ENCODE measurements at regions not wholly inside any gene's neighbourhood (a gene's known extent, or its start where the extent isn't known, plus 50 kb on each side); places are given as distances from the start of the nearest gene placed in this dataset.

- no peak for DNase-seq
Observed at GRCh38 chr4:189304167-189304566, 636.5 kb upstream of the FRG1 start.

DNA sequence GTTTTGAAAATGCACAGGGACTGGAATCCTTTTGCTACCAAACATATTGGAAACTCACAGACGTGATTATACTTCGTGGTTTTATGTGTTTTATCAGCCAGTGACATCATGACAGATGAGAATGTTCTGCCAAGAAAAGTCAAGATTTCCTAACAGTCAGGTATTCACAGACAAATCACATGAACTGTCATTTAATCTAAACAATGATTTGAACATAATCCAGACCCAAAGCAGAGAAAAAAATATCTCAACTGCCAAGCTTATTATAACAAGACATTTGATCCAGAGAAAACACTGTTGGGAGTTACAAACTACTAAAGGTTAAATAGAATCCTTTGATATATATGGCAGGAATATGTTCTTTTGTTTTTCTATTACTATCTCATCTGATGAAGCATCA, 635.9 kb upstream of the FRG1 start:
- DNase-seq, result no peak

DNA sequence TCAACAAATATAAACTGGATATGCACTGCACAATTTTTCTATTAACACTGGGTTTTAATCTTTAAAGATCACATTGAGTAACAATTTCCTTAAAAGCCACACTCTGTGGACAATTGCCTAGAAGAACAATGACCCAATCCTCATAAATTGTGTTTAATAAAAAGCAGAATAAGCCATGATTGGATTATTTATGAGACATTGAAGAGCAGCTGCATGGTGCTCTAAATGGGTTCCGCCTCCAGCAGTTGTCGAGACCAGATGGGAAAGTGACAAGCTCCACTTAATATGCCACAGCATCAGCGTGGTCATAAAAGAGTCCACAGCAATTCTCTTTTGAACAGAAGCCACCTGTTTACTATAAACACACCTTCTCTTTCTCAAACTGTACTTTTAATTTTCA, 635.2 kb upstream of the FRG1 start:
- DNase-seq, result no peak

- DNase-seq, result no peak
Observed at GRCh38 chr4:189311251-189311650, 629.4 kb upstream of the FRG1 start.

GRCh38 chr4:189313064-189313463, 627.6 kb upstream of the FRG1 start:
- DNase-seq, result no peak

GRCh38 chr4:189313861-189314513, 626.7 kb upstream of the FRG1 start:
- no peak for DNase-seq

GRCh38 chr4:189322426-189322825, 618.2 kb upstream of the FRG1 start:
- no peak for DNase-seq

GRCh38 chr4:189341881-189342280, 598.8 kb upstream of the FRG1 start:
- DNase-seq, result no peak

- DNase-seq, result no peak
Observed at GRCh38 chr4:189355590-189355989, 585.1 kb upstream of the FRG1 start.

GRCh38 chr4:189362364-189362763, 578.3 kb upstream of the FRG1 start:
- no peak for DNase-seq

- DNase-seq, result no peak
Observed at GRCh38 chr4:189364032-189364449, 576.6 kb upstream of the FRG1 start.

- no peak for DNase-seq
Observed at GRCh38 chr4:189365451-189365850, 575.2 kb upstream of the FRG1 start.

DNA sequence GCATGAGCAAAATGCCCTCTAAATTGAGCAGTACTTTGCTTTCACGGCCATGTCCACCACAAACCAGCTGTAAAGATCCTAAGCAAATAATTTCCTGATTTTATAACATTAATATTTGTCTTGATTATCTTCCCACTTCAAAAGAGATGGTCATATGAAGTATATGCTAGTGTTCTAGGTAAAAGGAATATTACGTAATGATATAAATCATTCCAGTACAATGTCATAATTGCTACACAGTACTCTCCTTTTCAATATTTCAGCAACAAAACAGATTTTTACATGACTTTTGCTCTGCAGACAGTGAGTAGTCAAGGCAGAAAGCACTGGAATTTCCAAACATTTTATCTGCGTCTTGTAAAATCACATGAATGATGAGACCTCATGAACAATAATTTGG, 572.8 kb upstream of the FRG1 start:
- DNase-seq, result no peak

DNA sequence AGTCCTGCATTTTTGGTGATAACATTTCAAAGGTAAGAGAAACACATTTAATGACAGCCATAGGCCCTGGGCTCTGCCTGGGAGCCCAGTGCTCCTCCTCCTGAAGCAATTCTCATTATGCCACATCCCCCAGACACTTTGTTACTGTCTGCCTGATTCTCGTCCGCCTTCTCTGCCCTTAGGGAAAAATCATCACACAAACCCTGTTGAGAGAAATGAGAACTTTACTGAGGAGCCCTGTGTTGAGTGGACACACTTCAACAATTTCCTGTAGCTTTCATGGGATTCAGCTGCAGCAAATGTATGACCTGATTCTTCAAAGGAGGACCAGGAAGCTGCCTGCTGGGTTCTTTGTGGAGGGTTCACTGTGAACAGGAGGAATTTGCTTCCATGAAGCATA, 566.5 kb upstream of the FRG1 start:
- DNase-seq, result no peak

- no peak for DNase-seq
Observed at GRCh38 chr4:189376901-189377300, 563.8 kb upstream of the FRG1 start.

DNA sequence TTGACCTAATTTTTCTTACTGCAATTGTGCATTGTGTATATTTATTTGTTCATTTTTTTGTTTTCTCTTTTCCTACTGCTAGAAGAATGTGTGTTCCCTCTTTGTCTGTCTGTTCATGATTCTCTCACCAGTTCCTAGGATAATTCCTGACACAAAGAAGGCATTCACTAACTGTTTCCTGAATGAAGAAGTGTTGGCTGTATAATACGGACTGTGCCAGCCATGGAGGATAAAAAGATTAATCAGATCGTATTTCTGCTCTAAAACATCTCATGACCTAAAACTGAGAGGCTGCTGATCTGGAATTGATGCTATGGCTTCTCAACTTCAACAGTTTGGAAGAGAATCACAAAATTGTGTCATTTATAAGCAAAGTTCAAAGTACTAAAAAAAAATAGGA, 563.1 kb upstream of the FRG1 start:
- no peak for DNase-seq

DNA sequence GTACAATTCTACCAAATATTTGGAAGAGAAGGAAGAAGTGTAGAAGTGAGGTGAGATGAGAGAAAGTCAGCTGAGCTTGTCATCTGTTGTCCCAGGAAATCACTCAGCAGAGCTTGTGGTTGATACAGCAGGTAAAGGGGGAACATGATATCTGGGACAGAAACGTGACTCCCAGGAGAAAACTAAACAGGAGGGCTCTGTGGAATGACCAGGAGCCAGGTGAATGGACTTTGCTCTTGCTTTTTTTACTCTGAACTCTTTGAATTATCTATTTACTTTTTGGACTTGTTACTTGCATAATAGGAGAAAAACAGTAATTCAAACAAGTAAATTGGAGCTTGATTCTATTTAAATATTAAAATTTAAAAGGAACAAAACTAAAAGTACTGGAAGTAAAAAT, 555.6 kb upstream of the FRG1 start:
- DNase-seq, result no peak

DNA sequence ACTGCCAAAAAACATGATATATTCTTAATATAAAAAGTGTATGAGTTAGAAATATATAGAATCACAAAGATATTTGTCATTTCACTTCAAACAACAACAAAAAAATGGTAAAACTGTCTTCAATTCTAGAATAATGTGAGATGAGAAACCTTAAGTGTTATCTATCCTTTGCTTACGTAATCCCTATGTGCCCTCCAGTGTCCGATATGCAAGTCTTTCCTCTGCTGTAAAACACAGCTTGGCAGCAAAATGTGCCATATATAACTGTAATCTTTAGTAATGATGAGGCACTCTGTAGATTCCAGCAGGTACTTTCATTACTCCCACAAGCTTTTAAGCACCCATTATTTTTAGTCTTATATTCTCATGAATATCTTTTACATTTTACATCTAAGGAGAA, 555.1 kb upstream of the FRG1 start:
- no peak for DNase-seq

- no peak for DNase-seq
Observed at GRCh38 chr4:189396435-189396834, 544.2 kb upstream of the FRG1 start.

- DNase-seq, result no peak
Observed at GRCh38 chr4:189404271-189404670, 536.4 kb upstream of the FRG1 start.

- no peak for DNase-seq
Observed at GRCh38 chr4:189409158-189409557, 531.5 kb upstream of the FRG1 start.

- DNase-seq, result no peak
Observed at GRCh38 chr4:189414021-189414420, 526.7 kb upstream of the FRG1 start.

DNA sequence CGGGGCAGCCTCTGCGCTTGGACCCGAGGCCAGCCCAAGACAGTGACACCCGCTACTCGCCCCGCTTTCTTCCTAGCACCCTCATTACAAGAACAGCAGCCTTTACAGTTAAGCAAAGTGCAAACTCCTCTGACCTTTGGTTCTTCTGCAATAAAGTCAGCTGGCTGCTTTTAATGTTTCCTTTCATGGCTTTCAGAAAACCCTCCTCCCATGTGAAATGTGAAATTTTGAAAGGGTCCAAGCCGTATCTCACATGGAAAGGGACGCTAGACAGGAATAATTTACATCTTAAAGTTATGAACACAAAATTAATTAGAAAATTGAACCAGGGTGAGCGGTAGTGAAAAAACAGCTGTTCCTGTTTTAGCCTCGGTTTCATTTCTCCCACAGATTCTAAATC, 520.1 kb upstream of the FRG1 start:
- no peak for DNase-seq

DNA sequence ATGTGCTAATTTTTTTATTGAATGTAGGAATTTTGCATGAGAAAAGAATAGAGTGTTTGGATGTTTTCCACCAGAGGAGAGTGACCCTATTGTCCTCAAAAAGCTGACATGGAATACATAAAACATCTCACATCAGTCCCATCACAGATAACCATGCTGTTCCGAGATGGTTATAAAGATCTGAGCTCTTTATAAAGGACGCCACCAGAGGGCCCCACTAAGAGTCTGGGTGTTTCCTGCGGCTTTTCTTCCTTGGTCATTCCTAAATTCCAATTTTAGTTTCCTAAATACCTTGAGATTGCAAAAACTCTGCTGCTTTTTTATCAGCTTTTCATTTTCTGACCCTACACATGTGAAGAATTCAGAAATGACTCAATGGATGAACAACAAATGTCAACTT, 504.5 kb upstream of the FRG1 start:
- no peak for DNase-seq

DNA sequence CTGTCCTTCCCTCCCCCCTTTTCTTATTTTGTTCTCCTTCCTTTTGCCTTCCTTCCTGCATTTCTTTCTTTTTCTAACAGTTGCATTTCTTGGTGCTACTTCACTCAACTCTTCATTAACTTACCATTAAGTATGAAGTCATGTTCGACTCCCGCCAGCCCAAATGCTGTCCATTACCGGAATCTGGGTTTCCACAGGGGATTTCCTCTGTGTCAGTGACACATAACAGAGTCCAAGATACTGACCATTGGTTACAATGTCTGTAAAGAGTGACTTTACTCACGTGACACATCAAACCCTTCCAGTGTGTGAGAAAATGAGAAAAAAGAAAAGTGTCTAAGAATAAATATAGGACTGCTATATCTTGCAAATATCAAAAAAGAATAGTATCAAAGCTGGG, 500.0 kb upstream of the FRG1 start:
- DNase-seq, result no peak

DNA sequence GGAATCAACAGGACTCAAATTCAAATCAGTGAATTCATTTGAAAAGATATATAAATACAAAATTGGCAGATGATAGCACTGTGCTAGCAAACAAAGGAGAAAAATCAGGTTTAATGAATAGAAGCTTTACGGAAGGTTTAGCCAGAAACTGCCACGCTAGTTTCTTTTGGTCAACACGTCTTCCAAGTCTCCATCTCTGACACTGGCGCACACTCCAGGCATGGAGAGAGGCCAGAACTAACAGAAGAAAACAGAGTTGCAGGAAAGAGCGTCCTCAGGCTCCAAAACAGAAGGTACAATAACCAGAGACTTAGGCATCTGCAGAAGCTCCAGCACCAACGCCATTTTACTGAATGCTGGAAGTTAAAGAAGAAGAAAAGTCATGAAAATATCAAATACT, 497.3 kb upstream of the FRG1 start:
- DNase-seq, result no peak

Data from effector CD8-positive, alpha-beta T cell (primary cell).